HepG2 (cell line): ENCODE measurements at regions not wholly inside any gene's neighbourhood (a gene's known extent, or its start where the extent isn't known, plus 50 kb on each side); places are given as distances from the start of the nearest gene placed in this dataset.

Experiments
- AHDC1 ChIP-seq: sonication (generic); formaldehyde crosslinking; IDR thresholded peaks from 2 replicates; pipeline ENCODE4 v1.5.1; 2020; ENCODE audit warnings: mild to moderate bottlenecking, missing genetic modification reagents, borderline replicate concordance
- ATRX ChIP-seq: sonication (generic); formaldehyde crosslinking; IDR thresholded peaks from 2 replicates; pipeline ENCODE4 v1.4.0; 2020; ENCODE audit warnings: missing genetic modification reagents, borderline replicate concordance
- GTF3A ChIP-seq: sonication (generic); formaldehyde crosslinking; conservative IDR thresholded peaks from 2 replicates; pipeline ENCODE4 v1.4.0; 2020; ENCODE audit warnings: mild to moderate bottlenecking, missing genetic modification reagents
- HNF1B ChIP-seq: sonication (generic); formaldehyde crosslinking; IDR thresholded peaks from 2 replicates; pipeline ENCODE4 v1.5.1; 2020; ENCODE audit warnings: mild to moderate bottlenecking, moderate library complexity, missing genetic modification reagents
- MBD4 ChIP-seq: IDR thresholded peaks from 2 replicates; pipeline ENCODE4 v1.6.1; 2012; ENCODE audit warnings: low read length, inconsistent platforms, borderline replicate concordance
- NFIB ChIP-seq: sonication (generic); formaldehyde crosslinking; IDR thresholded peaks from 2 replicates; pipeline ENCODE4 v1.9.0; 2021; ENCODE audit warnings: missing genetic modification reagents, mild to moderate bottlenecking, borderline replicate concordance
- NONO ChIP-seq, 2 experiments: fragments of 450-650 bp in 1 of 2; sonication (generic) in 1 of 2; formaldehyde crosslinking in 1 of 2; IDR thresholded peaks in 1 of 2; conservative IDR thresholded peaks in 1 of 2; 2 replicates each; pipeline versions ENCODE4 v1.6.1 to v1.8.0; 2017 to 2022; ENCODE audit warnings: mild to moderate bottlenecking in 1 of 2, missing genetic modification reagents in 1 of 2, moderate library complexity in 1 of 2
- PRPF4 ChIP-seq: fragments of 200-400 bp; formaldehyde crosslinking; IDR thresholded peaks from 2 replicates; pipeline ENCODE4 v1.6.1; 2016; ENCODE audit warnings: low read length, low read depth; ENCODE audit not compliant: poor library complexity, severe bottlenecking
- RXRA ChIP-seq: sonication (generic); formaldehyde crosslinking; IDR thresholded peaks from 2 replicates; pipeline ENCODE4 v1.5.1; 2020; ENCODE audit warnings: missing genetic modification reagents
- ZNF329 ChIP-seq: sonication (generic); formaldehyde crosslinking; IDR thresholded peaks from 2 replicates; pipeline ENCODE4 v1.9.0; 2021; ENCODE audit warnings: low read depth, mild to moderate bottlenecking, missing genetic modification reagents
- ZNF343 ChIP-seq: sonication (generic); formaldehyde crosslinking; IDR thresholded peaks from 2 replicates; pipeline ENCODE4 v1.4.0; 2020; ENCODE audit warnings: mild to moderate bottlenecking, missing genetic modification reagents
- ZNF44 ChIP-seq: sonication (generic); formaldehyde crosslinking; IDR thresholded peaks from 2 replicates; pipeline ENCODE4 v1.5.1; 2020; ENCODE audit warnings: mild to moderate bottlenecking, missing genetic modification reagents
- ZNF547 ChIP-seq: sonication (generic); formaldehyde crosslinking; IDR thresholded peaks from 2 replicates; pipeline ENCODE4 v1.5.1; 2020; ENCODE audit warnings: mild to moderate bottlenecking, missing genetic modification reagents
- ZNF776 ChIP-seq: sonication (generic); formaldehyde crosslinking; IDR thresholded peaks from 2 replicates; pipeline ENCODE4 v1.4.0; 2020; ENCODE audit warnings: mild to moderate bottlenecking, missing genetic modification reagents
- ZNF878 ChIP-seq: sonication (generic); formaldehyde crosslinking; IDR thresholded peaks from 2 replicates; pipeline ENCODE4 v1.8.1; 2023; ENCODE audit warnings: mild to moderate bottlenecking, missing genetic modification reagents, moderate library complexity
- TF ChIP-seq, protein P1 (sequence below): sonication (generic); formaldehyde crosslinking; IDR thresholded peaks from 2 replicates; pipeline ENCODE4 v1.4.0; 2020; ENCODE audit warnings: missing genetic modification reagents, low read depth, mild to moderate bottlenecking, borderline replicate concordance
- TF ChIP-seq, protein P2 (sequence below): sonication (generic); formaldehyde crosslinking; conservative IDR thresholded peaks from 2 replicates; pipeline ENCODE4 v1.8.0; 2022; ENCODE audit warnings: missing genetic modification reagents

GRCh38 chr6:137723273-137724017 lies 143.6 kb upstream of the TNFAIP3 start (continued):
- TF ChIP-seq, protein P1, sequence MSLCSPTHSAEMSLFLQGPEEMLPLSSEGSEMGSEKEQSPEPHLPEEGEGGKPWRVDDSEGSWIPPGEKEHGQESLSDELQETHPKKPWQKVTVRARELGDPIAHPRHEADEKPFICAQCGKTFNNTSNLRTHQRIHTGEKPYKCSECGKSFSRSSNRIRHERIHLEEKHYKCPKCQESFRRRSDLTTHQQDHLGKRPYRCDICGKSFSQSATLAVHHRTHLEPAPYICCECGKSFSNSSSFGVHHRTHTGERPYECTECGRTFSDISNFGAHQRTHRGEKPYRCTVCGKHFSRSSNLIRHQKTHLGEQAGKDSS, result no peak; the same call in none of the 2 replicates
- TF ChIP-seq PRPF4 (no peak), MBD4 (peak; percentile 96), NONO (IDR thresholded peaks at IDR 0.05) (no peak), NONO (CRISPR knock-in tag; conservative IDR thresholded peaks at IDR 0.05) (peak; percentile 68; the same call in 1 of the 2 replicates), GTF3A (CRISPR knock-in tag) (no peak), ZNF343 (no peak; the same call in 1 of the 2 replicates), ZNF776 (CRISPR knock-in tag) (no peak), ZNF878 (CRISPR knock-in tag) (peak; percentile 83; the same call in 1 of the 2 replicates), HNF1B (peak; percentile 89), NFIB (CRISPR knock-in tag) (no peak), ZNF44 (CRISPR knock-in tag) (no peak), AHDC1 (peak; percentile 99), ATRX (CRISPR knock-in tag) (no peak), RXRA (CRISPR knock-in tag) (peak; percentile 79; the same call in 1 of the 2 replicates), ZNF547 (CRISPR knock-in tag) (no peak), ZNF329 (CRISPR knock-in tag) (no peak)
- TF ChIP-seq, protein P2, sequence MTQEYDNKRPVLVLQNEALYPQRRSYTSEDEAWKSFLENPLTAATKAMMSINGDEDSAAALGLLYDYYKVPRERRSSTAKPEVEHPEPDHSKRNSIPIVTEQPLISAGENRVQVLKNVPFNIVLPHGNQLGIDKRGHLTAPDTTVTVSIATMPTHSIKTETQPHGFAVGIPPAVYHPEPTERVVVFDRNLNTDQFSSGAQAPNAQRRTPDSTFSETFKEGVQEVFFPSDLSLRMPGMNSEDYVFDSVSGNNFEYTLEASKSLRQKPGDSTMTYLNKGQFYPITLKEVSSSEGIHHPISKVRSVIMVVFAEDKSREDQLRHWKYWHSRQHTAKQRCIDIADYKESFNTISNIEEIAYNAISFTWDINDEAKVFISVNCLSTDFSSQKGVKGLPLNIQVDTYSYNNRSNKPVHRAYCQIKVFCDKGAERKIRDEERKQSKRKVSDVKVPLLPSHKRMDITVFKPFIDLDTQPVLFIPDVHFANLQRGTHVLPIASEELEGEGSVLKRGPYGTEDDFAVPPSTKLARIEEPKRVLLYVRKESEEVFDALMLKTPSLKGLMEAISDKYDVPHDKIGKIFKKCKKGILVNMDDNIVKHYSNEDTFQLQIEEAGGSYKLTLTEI (CRISPR knock-in tag), result no peak
